HepG2 (cell line): ENCODE measurements at regions not wholly inside any gene's neighbourhood (a gene's known extent, or its start where the extent isn't known, plus 50 kb on each side); places are given as distances from the start of the nearest gene placed in this dataset.

Experiments
- CTCF ChIP-seq: sonication (generic); formaldehyde crosslinking; IDR thresholded peaks from 2 replicates; pipeline ENCODE4 v1.5.0; 2020; ENCODE audit warnings: mild to moderate bottlenecking, missing genetic modification reagents, moderate library complexity
- HDAC1 ChIP-seq: sonication (generic); formaldehyde crosslinking; IDR thresholded peaks from 2 replicates; pipeline ENCODE4 v1.5.1; 2020; ENCODE audit warnings: mild to moderate bottlenecking, missing genetic modification reagents
- PLRG1 ChIP-seq: fragments of 450-650 bp; conservative IDR thresholded peaks from 2 replicates; pipeline ENCODE4 v1.6.1; 2016
- RAD21 ChIP-seq: fragments of 450-650 bp; formaldehyde crosslinking; IDR thresholded peaks from 2 replicates; pipeline ENCODE4 v1.5.0; 2020; ENCODE audit warnings: mild to moderate bottlenecking
- SMAD1 ChIP-seq: sonication (generic); formaldehyde crosslinking; IDR thresholded peaks from 2 replicates; pipeline ENCODE4 v1.4.0; 2020; ENCODE audit warnings: missing genetic modification reagents, low read depth, mild to moderate bottlenecking, borderline replicate concordance
- ZNF274 ChIP-seq: sonication (generic); formaldehyde crosslinking; IDR thresholded peaks from 2 replicates; pipeline ENCODE4 v1.5.1; 2020; ENCODE audit warnings: mild to moderate bottlenecking, missing genetic modification reagents
- ZNF326 ChIP-seq: sonication (generic); formaldehyde crosslinking; IDR thresholded peaks from 2 replicates; pipeline ENCODE4 v1.4.0; 2020; ENCODE audit warnings: missing genetic modification reagents, borderline replicate concordance

- no peak for TF ChIP-seq RAD21 (CRISPR knock-in tag)
- TF ChIP-seq PLRG1 = no peak
- TF ChIP-seq CTCF (CRISPR knock-in tag) = no peak
- no peak for TF ChIP-seq ZNF274 (CRISPR knock-in tag)
- TF ChIP-seq ZNF326 (CRISPR knock-in tag) = no peak
- no peak for TF ChIP-seq SMAD1
- TF ChIP-seq HDAC1 (CRISPR knock-in tag) = no peak
These were observed 50.8 kb upstream of the KLF6 start for GRCh38 chr10:3835770-3836169.
